Mesodermal cell (in vitro differentiated cells): ENCODE measurements at regions not wholly inside any gene's neighbourhood (a gene's known extent, or its start where the extent isn't known, plus 50 kb on each side); places are given as distances from the start of the nearest gene placed in this dataset.
A peak's percentile ranks its signal among the peaks of the same experiment; 100 is the strongest.
"Not testable (repeated sequence)": the region's sequence is repeated elsewhere in the genome, so short reads cannot be mapped to it uniquely, and the experiment has no call there.

ENCODE experiments used
- H3K27ac ChIP-seq: 2 replicates; pipeline ENCODE4 v1.7.0; 2013; ENCODE audit warnings: mild to moderate bottlenecking, low read depth, low read length, moderate library complexity; ENCODE audit not compliant: severe bottlenecking
- H3K36me3 ChIP-seq: 2 replicates; pipeline ENCODE4 v1.7.1; 2013; ENCODE audit warnings: mild to moderate bottlenecking, low read length, moderate library complexity; ENCODE audit not compliant: control insufficient read depth, insufficient read depth
- H3K4me1 ChIP-seq: one replicate; pipeline ENCODE4 v1.7.1; 2013; ENCODE audit warnings: mild to moderate bottlenecking, low read length; ENCODE audit not compliant: insufficient read depth, control insufficient read depth, poor library complexity, severe bottlenecking
- H3K4me3 ChIP-seq: 2 replicates; pipeline ENCODE4 v1.7.0; 2013; ENCODE audit warnings: low read length, control low read depth, mild to moderate bottlenecking; ENCODE audit not compliant: insufficient read depth, poor library complexity, severe bottlenecking; ENCODE audit errors: extremely low read depth
- H3K9me3 ChIP-seq: 2 replicates; pipeline ENCODE4 v1.7.1; 2013; ENCODE audit warnings: mild to moderate bottlenecking, low read length, moderate library complexity; ENCODE audit not compliant: control insufficient read depth
- WGBS, 2 experiments: methylation state at CpG; one replicate each; pipeline ENCODE4 v1.1.5; 2013; ENCODE audit warnings: missing lambda C conversion rate in 2 of 2; ENCODE audit not compliant: insufficient coverage in 2 of 2; 5-methylcytosine and 5-hydroxymethylcytosine counted together

- peaks cover 25% of the 10 kb centered on the region for H3K4me1 ChIP-seq
- H3K4me3 ChIP-seq: no peak overlapping the region
Observed at GRCh38 chr2:37794717-37795116, 123.3 kb upstream of the CDC42EP3 start.

GRCh38 chr2:37795456-37795855, 124.0 kb upstream of the CDC42EP3 start:
- WGBS, 2 experiments: no CpG with 5 or more reads among the region's 1 CpG
- H3K36me3 ChIP-seq: no peaks in the 10 kb centered on the region
- H3K27ac ChIP-seq: no peak overlapping the region

More at GRCh38 chr2:37794717-37795116, 123.3 kb upstream of the CDC42EP3 start:
- no peak overlapping the region for H3K27ac ChIP-seq
- H3K36me3 ChIP-seq: no peaks in the 10 kb centered on the region
- no peaks in the 10 kb centered on the region for H3K9me3 ChIP-seq

DNA sequence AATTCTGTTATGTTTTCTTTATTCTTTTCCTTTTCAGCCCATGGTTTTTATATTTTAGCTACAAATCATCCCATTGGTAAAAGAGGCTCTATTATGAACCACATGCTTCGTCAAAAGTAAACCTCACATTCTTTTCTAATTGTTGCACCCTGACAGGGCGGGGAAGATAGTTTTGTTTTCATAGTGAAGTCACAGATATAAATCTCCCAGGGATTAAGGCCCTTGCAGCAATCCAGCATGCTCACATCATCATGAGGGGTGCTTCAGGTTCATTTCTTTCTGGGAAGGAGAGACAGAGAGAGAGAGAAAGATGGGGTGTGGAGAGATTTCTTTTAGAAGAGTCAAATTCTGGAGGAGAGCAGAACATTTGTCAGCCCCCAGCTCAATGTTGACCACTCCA, 124.5 kb upstream of the CDC42EP3 start:
- H3K4me1 ChIP-seq: peaks cover 37% of the 10 kb centered on the region
- no peaks in the 10 kb centered on the region for H3K9me3 ChIP-seq
- H3K4me3 ChIP-seq: no peak overlapping the region
- no peaks in the 10 kb centered on the region for H3K36me3 ChIP-seq
- WGBS, 2 experiments: no CpG with 5 or more reads among the region's 2 CpGs
- no peak overlapping the region for H3K27ac ChIP-seq

More at GRCh38 chr2:37795456-37795855, 124.0 kb upstream of the CDC42EP3 start:
- Histone ChIP-seq H3K9me3 (no peaks in the 10 kb centered on the region), H3K4me1 (peaks cover 32% of the 10 kb centered on the region), H3K4me3 (no peak overlapping the region)

DNA sequence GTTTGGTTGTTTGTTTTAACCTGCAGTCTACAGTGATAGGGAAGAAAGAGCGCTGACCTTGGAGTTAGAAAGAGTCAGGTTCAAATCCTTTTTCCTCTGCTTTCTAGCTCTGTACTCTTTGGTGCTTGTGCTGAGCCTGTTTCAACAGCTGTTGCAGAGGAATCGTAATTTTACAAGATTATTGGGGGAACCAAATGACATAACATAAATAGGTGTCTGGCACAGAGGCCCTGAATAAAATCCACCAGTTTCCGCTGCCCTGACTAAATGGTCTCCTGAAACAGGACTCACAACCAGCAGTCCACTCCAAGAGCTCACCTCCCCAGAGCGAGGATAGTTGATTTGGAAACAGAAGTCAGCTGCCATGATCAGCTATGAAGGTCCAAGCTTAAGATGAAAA, 125.0 kb upstream of the CDC42EP3 start:
- H3K27ac ChIP-seq: peak overlapping the region; percentile 16
- H3K9me3 ChIP-seq: no peaks in the 10 kb centered on the region
- 80 to 90% methylated on average over 1 to 3 of the region's 4 CpGs for WGBS, 2 experiments
- no peak overlapping the region for H3K4me3 ChIP-seq
- H3K36me3 ChIP-seq: no peaks in the 10 kb centered on the region
- H3K4me1 ChIP-seq: peaks cover 42% of the 10 kb centered on the region

DNA sequence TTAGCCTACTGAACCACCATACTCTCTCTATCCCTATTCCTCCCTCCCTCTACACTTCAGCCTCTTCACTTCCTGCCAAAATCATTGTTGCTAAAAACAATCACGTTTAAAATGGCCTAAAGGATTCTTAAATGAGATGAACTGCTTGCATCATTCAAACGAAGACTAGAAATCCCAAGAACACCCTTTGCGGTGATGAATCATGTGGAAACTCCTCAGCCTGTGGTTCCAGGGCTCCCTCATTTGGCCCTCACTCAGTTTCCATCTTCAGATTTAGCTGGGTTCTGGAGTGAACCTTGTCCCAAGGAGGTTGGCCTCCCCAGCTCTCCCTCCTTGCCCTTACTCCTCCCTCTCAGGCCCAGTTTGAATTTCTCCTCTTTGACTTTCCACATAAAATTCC, 125.6 kb upstream of the CDC42EP3 start:
- WGBS, 2 experiments: 88 to 94% methylated on average over 3 of the region's 3 CpGs
- no peaks in the 10 kb centered on the region for H3K36me3 ChIP-seq
- H3K9me3 ChIP-seq: no peaks in the 10 kb centered on the region
- no peak overlapping the region for H3K4me3 ChIP-seq
- H3K27ac ChIP-seq: no peak overlapping the region
- H3K4me1 ChIP-seq: peaks cover 48% of the 10 kb centered on the region

DNA sequence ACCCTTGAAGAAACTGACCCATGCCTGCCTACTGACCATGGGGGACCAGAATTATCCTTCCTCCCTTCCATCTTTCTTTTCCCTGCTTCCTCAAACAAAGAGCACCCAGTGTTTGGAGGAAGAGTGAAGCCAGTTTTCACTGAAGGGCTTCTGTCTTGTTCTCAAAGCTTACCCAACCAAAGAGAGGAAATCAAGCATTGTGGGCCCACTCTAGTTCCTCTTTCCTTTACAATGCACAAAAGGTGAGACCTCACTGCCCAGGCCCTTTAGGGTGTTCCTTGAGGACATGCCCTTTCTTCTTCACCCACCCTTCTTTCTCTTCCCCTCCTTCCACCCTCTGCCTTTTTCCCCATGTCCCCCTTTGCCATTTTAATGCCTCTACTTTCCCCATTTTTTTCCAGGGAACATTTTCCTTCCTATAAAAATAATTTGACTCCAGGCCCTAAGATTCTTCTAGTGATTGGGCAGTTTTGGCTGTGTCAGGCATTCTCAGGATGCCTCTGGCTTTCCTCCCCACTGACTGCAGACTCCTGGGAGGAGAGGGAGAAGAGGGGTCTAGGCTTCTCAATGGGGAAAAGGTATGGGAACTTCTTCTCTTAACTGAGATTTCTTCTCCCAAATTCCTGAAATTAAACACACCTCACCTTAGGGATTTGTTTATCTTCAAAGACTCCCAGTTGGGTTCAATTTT, 126.6 kb upstream of the RMDN2 start:
- no peaks in the 10 kb centered on the region for H3K9me3 ChIP-seq
- H3K4me1 ChIP-seq: peaks cover 61% of the 10 kb centered on the region
- no peaks in the 10 kb centered on the region for H3K36me3 ChIP-seq
- no peak overlapping the region for H3K27ac ChIP-seq
- H3K4me3 ChIP-seq: no peak overlapping the region

- 83 to 90% methylated on average over 1 to 2 of the region's 2 CpGs for WGBS, 2 experiments
- H3K36me3 ChIP-seq: no peaks in the 10 kb centered on the region
- H3K27ac ChIP-seq: no peak overlapping the region
- no peaks in the 10 kb centered on the region for H3K9me3 ChIP-seq
- H3K4me1 ChIP-seq: peaks cover 65% of the 10 kb centered on the region
- H3K4me3 ChIP-seq: no peak overlapping the region
Observed at GRCh38 chr2:37800176-37800858, 124.8 kb upstream of the RMDN2 start.

- WGBS, 2 experiments: 61 to 75% methylated on average over 4 of the region's 4 CpGs
- no peak overlapping the region for H3K4me3 ChIP-seq
- H3K27ac ChIP-seq: peak overlapping the region; percentile 82
- H3K36me3 ChIP-seq: no peaks in the 10 kb centered on the region
- no peaks in the 10 kb centered on the region for H3K9me3 ChIP-seq
- peaks cover 51% of the 10 kb centered on the region for H3K4me1 ChIP-seq
Observed at GRCh38 chr2:37802211-37802752, 122.8 kb upstream of the RMDN2 start.

DNA sequence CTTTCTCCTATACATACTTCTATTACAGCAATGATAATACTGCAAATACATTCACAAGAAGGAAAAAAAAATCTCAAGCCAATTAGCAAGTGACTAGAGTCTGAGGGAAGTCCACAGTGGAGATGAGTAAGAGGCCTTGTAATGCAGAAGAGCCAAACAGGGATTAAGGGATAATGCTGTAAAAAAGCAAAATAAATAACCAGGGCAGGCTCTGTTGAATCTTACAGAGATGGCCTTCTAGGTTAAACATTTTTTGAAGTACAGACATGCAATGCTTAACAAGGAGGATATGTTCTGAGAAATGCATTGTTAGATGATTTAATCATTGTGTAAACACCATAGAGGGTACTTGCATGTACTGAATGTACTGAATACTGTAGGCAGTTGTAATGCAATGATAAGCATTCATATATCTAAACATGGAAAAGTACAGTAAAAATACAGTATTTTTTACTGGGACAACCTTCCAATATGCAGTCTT, 122.1 kb upstream of the RMDN2 start:
- Histone ChIP-seq H3K36me3 (no peaks in the 10 kb centered on the region), H3K27ac (peak overlapping the region; percentile 82), H3K4me3 (no peak overlapping the region), H3K9me3 (peaks cover 5% of the 10 kb centered on the region), H3K4me1 (peaks cover 51% of the 10 kb centered on the region)

DNA sequence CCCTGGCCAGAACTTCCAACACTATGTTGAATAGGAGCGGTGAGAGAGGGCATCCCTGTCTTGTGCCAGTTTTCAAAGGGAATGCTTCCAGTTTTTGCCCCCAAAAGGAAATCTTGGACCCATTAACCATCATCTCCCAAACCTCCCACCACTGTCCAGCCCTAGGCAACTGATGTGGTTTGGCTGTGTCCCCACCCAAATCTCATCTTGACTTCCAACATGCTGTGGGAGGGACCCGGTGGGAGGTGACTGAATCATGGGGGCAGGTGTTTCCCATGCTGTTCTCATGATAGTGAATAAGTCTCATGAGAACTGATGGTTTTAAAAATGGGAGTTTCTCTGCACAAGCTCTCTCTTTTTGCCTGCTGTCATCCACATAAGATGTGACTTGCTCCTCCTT, 119.1 kb upstream of the RMDN2 start:
- H3K36me3 ChIP-seq, H3K4me3 ChIP-seq, H3K27ac ChIP-seq: not testable (repeated sequence)
- Histone ChIP-seq H3K9me3 (peaks cover 15% of the 10 kb centered on the region), H3K4me1 (peaks cover 31% of the 10 kb centered on the region)
- no CpG with 5 or more reads among the region's 2 CpGs for WGBS, 2 experiments

DNA sequence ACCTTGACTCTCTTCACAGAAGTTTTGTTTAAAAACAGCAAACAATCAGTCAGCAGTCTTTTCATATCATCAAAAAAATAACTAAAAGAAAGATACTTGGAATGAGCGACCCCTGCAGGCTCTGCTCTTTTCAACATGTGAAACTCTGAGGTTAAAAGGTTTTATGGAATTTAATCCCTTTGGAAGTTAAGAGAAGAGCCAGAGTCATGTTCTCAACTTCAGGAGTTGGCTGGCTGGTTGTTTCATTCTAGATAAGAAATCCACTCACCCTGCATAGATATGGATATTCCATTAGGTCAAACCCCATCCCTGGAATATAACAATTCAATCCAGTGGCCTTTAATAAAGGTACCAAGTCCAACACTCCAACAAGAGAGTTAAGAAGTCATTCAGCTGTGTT, 115.6 kb upstream of the RMDN2 start:
- H3K36me3 ChIP-seq: no peaks in the 10 kb centered on the region
- peaks cover 4% of the 10 kb centered on the region for H3K4me1 ChIP-seq
- no peak overlapping the region for H3K4me3 ChIP-seq
- no CpG with 5 or more reads among the region's 1 CpG for WGBS, 2 experiments
- peaks cover 15% of the 10 kb centered on the region for H3K9me3 ChIP-seq
- H3K27ac ChIP-seq: no peak overlapping the region
